GM13976 (cell line): ENCODE measurements at regions not wholly inside any gene's neighbourhood (a gene's known extent, or its start where the extent isn't known, plus 50 kb on each side); places are given as distances from the start of the nearest gene placed in this dataset.
A peak's percentile ranks its signal among the peaks of the same experiment; 100 is the strongest.

Source experiments
- DNase-seq: peaks from one replicate; pipeline ENCODE4 v3.0.0; 2012; ENCODE audit warnings: low spot score
- in situ Hi-C: fragments of 300-500 bp; cut with MboI; formaldehyde crosslinking; loops from one replicate; pipeline ENCODE4 v1.12.0; 2022; ENCODE audit warnings: low sequenced_read_pairs, mixed read lengths, inconsistent platforms; ENCODE audit not compliant: unreplicated experiment
- TF ChIP-seq, protein P1 (sequence below): IDR thresholded peaks from 2 replicates; pipeline ENCODE4 v1.5.1; 2012; ENCODE audit warnings: borderline replicate concordance, mild to moderate bottlenecking; ENCODE audit not compliant: insufficient read depth; ENCODE audit errors: extremely low read depth, missing control alignments, control extremely low read depth

DNA sequence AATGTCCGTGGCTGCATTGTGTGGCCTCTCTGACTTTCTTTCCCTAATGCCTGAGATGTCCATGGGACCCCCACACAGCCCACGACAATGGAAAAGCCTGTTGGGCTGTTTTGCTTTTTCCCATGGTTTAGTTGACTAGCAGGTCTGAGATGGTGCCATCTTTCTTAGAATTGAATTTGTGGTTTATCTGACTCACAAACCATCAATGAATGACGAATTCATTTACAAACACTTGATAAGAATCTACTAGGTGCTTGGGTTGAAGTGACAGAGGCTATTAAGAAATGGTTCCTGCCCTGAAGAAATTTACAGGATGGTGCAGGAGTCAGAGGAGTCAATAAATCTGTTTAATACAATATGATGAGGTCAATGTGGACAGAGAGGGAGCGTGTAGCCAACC, 75.4 kb downstream of the OTUD1 start:
- in situ Hi-C loops, result no loop called here
- no peak for DNase-seq
- TF ChIP-seq, protein P1, sequence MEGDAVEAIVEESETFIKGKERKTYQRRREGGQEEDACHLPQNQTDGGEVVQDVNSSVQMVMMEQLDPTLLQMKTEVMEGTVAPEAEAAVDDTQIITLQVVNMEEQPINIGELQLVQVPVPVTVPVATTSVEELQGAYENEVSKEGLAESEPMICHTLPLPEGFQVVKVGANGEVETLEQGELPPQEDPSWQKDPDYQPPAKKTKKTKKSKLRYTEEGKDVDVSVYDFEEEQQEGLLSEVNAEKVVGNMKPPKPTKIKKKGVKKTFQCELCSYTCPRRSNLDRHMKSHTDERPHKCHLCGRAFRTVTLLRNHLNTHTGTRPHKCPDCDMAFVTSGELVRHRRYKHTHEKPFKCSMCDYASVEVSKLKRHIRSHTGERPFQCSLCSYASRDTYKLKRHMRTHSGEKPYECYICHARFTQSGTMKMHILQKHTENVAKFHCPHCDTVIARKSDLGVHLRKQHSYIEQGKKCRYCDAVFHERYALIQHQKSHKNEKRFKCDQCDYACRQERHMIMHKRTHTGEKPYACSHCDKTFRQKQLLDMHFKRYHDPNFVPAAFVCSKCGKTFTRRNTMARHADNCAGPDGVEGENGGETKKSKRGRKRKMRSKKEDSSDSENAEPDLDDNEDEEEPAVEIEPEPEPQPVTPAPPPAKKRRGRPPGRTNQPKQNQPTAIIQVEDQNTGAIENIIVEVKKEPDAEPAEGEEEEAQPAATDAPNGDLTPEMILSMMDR, result no peak

DNA sequence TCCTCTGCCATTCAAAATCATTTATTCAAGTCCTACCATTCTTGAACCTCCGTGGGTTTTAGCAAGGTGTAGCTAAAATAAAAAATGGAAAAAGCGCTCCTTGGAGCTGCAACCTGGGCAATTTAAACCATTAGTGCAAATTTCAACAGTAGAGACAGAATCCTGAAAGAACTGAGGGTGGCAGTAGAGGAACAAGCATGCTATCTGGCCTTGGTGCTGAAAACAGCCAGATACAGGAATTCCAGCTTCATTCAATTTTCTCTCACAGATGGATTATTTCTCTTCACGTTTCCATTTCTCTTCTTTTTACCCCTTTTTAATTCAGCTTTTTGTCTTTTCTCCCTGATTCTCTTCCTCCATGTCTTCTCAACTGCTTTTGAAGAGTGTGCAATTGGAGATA, 77.7 kb downstream of the OTUD1 start:
- no peak for DNase-seq
- in situ Hi-C loops, result no loop called here
- TF ChIP-seq, protein P1, result no peak

DNA sequence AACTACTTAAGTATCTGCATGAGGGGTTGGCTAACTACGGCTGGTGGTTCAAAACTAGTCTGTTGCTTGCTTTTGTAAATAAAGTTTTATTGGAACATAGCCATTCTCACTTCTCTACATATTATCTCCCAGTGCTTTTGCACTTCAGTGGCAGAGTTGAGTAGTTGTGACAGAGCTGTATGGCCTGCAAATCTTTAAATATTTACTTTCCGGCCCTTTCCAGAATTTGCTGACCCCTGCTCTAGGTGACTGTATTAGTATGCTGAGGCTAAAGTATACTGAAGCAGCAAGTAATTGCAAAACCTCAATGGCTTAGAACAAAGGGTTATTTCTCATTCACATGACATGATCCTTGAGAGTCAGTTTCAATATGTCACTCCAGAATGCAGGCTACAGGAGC, 78.3 kb downstream of the OTUD1 start:
- in situ Hi-C loops, result no loop called here
- DNase-seq, result no peak
- TF ChIP-seq, protein P1, result no peak

DNA sequence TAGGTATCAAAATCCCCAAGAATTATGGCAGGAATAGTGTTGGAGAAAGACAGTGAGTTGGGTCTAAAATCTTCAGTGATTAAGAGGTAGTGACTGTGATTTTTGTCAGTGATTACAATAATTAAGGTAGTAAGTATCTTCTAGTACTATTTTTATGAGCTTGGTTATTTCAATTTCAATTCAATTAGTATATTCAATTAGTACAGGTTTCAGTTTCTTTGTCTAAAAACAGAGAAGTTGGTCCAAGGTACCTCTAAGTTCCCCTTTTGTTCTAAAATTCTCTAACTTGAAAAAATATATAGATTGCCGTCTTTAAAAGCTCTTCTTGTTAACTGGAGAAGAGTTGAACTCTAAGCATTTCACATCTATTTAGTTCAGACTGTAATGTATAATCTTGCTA, 82.9 kb downstream of the OTUD1 start:
- in situ Hi-C loops, result no loop called here
- DNase-seq, result no peak
- TF ChIP-seq, protein P1, result no peak

DNA sequence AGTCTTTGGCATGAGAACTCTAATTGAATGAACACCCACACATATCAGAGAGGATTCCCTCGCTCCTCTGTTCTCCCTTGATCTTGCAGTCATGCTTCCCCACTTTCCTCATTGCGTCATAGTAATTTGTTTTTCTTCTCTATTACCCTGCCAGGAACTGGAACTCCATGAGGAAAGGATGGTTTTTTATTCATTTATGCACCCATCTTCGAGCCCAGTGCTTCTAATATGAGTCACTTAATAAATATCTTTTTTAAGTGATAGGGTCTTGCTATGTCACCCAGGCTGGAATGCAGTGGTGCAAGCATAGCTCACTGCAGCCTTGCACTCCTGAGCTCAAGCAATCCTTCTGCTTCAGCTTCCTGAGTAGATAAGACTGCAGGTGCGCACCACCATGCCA, 83.5 kb downstream of the OTUD1 start:
- DNase-seq, result no peak
- in situ Hi-C loops, result no loop called here
- TF ChIP-seq, protein P1, result no peak

DNA sequence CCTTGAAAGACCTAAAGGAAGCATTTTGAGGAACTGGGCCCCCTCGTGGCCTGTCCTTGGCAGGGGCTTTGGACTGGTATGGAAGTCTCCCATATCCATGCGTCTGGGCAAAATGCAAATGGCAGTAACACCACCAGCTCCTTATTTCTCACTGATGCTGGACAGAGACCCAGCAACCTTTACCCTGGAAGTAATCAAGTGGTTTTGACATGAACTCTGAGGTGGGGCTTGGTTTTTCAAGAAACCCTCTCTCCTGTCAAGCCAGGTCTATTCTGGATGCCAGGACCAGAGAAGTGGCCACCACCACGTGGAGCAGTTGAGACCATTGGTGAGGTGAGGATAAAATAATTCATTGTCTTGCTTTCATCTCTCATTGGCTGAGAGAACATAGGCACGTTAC, 84.4 kb downstream of the OTUD1 start:
- TF ChIP-seq, protein P1, result no peak
- DNase-seq, result no peak
- in situ Hi-C loops, result no loop called here

DNA sequence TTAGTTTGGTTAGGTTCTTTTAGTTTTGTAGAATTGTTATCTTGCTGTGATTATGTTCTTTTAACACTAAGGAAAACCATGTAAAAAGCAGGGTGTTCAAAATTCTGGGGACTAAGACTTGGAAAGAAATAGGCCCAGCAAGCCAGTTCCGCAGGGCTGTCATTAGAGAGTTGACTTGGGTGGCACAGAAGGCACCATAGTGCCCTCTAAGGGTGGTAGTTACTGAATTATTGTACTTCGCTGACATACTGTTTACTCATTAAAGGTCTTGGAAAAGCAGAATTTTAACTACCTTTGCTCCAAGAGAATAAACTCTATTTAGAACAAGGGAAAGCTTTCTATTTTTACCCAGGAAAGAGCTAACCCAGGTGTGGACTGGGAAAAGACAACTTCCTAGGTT, 86.5 kb downstream of the OTUD1 start:
- TF ChIP-seq, protein P1, result no peak
- peak; percentile 11 for DNase-seq
- in situ Hi-C loops, result loop anchor here (25.0 kb wide), 1 partner anchor 363 kb away; no protein-coding TSS in a partner anchor
